Hypothalamus (tissue), 51 donors: ENCODE measurements at regions not wholly inside any gene's neighbourhood (a gene's known extent, or its start where the extent isn't known, plus 50 kb on each side); places are given as distances from the start of the nearest gene placed in this dataset.
A peak's percentile ranks its signal among the peaks of the same experiment; 100 is the strongest.

Experiments used
- DNase-seq, 51 donors: peaks; one replicate each; lab custom pipeline; 2025; lab: John Stamatoyannopoulos, UW

DNA sequence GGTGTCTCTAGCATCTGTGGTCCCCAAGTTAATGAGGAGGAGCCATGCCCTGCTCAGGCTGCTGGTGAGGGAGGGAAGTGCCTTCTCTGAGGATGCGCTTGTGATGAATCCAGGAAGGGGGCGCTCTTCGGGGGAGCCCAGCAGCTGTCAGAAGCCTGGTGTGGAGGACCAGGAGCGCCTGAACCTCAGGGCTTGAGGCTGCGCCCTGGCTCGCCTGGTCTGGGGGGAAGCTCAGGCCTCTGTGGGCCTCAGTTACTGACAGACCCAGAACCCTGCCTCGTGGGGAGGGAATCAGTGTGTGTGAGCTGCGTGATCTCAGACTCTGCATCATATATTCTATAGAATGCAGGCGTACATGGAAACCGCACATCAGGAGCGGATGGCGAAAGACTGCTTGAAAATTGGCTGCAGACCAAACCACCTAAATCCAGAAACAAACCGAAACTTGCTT, 126.1 kb downstream of the SEC14L1 start:
- DNase-seq: no peak

DNA sequence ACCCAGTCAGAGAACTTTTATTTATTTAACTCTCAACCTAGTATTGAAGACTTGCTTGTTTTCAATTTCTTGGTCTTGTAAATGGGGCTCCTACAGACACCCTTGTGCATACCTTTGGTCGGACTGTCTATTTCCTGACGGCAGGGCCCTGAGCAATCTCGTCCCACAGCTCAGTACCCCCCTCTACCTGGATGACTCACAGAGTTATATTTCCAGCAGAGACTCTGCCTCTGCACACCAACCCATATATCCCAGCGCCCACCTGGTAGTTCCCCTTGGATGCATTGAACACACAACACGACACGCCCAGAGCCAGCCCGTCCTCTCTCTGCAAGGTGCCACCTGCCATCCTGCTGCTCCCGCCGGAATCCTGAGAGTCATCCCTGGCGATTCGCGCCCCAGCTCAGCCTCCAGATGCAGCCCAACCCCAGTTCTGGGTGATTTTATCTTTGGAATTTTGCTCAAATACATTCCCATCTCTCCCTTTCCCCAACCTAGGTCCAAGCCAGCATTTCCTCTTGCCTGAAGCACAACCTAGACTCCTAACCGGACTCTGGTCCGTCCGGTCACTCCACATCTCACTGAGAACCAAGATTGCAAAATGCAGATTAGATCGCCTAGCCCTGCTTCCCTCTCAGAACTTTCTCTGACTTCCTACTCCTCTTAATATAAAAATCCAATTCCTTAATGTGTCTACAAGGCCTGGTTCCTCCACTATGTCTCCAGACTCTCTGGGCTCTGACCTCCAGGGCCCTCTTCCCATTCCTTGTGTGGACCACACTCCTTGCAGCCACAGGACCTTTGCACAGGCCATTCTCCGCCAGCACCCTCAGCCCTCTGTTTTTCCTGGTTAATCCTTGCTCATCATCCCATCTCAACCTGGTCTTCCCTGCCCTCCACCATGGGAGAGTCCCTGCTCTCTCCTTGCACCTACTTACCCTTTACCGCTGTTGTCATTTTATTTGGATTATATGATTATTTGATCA, 129.2 kb downstream of the SEC14L1 start:
- DNase-seq: no peak

DNA sequence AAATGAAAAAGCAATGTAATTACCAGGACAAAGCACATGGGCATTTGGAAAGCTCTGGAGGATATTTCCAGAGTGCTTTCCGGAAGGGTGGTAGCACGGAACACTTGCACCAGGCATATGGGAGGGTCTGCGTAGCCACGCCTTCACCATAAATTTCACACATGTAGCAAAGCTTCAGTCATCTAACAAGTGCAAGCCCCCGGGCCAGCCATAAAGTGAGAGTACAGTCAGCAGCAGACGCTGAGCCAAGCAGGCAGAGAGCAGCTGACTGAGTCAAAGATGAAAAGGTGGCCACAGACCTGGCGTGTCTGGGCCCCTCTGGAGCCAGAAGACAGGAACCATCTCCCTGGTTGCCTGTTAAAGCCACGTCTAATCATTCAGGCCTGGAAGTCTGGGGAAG, 130.6 kb downstream of the SEC14L1 start:
- DNase-seq: no peak

DNA sequence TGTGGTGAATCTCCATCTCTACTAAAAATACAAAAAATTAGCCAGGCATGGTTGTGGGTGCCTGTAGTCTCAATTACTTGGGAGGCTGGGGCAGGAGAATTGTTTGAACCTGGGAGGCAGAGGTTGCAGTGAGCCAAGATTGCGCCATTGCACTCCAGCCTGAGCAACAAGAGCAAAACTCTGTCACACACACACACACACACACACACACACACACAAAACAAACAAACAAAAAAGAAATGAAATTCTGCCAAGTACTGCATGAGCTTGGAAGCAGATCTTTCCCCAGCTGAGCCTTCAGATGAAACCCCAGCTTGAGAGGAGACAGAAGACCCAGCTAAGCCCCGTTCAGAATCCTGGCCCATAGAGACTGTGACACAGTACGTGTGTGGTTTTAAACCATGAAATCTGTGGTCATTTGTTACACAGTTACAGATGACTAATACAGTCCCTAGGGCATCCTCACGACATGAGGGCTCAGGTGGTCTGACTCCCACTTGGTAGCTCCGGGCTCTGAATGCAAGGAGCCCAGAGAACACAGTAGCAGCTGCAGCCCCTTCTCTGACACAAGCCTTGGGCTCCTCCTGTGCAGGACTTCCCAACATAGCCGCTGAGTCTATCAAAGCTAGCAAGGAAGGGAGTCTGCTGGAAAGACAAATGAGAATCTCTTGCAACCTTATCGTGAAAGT, 132.8 kb downstream of the SEC14L1 start:
- no peak for DNase-seq

DNA sequence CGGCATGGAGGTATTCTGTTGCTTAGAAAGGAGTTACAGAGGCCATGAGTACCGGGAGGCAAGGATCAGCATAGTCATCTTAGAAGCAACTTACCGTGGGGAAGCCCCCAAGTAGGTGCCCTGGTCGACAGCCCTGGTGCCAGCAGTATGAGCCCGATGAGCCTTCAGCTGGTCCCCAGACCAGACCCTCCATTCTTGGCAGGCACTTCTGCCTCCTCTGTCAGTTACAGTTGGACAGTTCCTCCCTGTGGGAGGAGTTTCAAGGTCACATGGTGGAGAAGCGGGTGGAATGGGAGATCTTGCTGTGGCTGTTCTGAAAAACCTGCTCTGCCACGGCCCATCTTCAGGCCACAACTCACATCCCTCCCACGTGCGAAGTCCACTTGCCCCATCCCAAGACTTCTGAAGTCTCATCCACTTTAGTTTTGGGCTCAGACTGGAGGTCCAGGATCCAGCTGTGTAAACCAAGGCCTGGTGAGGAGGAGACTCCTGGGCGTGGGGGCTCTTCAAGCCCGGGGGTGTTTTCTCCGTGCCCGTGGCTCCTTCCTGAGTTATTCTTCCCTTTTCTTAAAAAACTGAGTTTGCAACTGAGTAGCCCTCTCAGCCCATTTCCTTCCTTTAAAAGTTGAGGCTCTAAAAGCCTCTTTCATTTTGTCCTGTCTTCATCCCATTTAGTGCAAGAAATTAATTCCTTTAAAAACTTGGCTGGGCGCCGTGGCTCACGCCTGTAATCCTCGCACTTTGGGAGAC, 133.5 kb downstream of the SEC14L1 start:
- DNase-seq: no peak

DNA sequence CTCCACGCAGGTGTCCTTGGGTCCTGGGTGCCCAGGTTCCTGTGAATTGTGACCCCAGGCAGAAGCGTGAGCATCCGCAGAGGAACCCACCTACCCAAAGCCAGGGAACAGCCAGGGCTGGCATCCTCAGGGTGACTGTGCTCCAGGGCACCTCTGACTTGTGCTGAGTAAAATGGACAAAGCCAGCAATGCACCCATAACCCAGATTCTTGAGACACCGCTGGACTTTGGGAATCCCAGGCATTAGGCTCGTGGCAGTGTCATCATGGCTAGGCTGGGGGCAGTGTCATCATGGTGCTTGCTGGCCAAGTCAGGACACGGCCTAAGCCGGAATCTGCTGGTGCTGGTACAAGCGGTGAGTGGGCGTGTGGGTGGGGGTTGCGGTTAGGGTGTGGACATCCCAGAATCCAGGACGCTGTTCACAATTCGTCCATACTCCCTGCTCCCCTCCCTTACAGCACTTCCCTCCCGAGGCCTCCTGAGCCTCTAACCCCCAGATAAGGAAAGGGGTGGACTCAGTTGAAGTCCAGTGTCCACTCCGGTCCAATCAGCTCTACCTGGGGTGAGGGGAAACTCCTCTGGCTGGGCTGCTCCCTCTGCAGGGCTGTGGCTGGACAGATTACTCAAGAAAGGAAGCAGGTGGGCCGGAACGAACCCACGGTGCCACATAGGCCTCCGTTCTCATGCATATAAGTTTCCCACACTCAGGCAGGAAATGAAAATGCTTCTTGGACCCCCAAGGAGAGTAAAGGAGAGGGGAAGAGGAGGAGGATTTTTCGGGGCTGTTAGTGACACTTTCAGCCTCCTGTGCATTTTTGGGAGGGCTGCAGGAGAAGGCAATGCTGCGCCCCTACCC, 138.9 kb downstream of the SEC14L1 start:
- DNase-seq: no peak

DNA sequence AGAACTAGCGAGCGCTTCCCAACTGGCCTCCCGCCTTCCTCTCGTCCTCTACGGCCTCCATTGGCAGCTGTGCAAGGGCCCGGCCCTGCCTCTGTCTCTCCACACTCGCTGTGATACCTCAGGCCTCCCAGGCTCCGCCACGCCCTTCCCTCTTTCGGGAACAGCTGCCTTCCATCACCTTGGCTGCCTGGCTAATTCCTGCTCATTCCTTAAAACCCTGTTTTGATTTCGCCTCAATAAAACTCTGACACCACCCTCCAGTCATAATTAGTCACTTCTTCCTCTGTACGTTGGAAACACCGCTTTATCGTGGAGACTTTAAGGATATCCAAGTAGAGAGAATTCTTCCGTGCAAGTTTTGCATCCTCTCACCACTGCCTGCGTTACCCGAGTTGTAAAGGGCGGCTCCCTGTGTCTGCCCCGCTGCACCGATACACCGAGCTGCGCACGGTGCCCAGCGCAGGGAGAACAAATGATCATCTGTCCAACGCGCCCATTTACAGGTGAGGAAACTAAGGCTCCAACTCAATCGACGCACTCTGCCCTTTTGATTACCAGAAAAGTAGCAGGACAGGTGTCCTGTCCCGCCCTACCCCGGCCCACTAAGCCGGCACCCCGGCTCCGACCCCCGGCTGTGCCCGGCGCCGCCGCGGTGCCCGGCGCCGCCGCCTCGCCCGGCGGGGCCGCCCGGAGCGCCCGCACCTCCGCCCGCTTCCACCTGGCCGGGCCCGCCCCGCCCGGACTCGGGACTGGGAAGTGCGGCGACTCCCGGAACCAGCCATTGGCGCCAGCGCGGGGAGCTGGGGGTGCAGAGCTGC, 139.7 kb downstream of the SEC14L1 start:
- DNase-seq: no peak

DNA sequence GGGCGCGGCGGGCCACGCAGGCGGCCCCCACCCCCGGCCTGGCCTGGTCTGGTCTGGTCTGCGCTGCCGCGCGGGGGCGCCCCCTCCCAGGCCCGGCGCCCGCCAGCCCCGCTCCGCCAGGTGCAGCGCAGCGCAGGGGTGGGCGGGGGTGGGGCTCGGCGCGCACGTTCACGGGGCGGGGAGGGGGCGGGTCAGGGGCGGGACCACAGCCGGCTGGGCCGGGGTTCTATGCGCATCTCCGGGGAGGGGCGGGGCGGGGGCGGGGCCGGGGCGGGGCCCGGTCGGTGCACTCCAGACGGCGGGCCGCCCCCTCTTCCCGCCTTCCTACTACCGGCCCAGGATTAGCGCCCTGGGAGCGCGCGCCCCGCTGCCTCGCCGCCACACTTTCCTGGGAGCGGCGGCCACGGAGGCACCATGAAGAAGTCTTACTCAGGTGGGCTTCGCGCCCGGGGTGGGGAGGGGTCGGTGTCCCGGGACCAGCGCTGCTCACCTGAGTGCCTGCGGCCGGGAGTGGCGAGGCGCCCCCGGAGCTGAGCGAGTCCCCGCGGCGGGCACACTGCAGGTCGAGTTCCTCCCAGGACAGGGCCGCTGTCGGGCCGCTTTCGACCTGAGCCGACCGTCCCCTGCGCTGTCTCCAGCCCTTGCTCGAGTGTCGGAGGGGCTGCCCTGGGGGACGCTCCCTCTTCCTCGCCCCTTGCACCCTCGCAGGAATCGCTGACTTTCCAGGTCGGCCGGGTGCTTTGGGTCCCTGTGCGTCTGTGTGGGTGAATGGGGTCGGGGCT, 140.5 kb downstream of the SEC14L1 start:
- peak in 12 of 51 donors; percentile 9 to 69 (median 30) for DNase-seq

DNA sequence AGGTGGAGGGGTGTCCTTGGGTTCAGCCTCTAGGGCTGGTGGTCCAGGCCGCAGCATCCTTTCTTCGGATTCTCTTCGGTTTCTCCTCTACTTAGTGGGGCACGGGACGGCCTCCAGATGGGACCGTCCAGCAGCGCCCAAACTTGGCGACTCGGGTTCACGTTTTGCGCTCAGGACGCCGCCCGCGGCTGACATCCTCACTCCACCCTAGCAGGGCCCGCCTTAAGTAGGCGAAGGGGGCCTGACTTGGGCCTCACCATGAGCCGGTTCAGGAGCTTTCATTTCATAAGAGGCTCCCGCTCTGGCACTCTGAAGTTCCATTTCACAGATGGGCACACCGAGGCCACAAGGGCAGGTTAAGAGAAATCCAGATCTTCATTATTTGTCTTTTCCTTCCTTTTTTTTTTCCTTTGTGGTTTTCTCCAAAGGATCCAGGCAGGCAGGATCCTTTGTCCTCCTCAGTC, 141.2 kb downstream of the SEC14L1 start:
- DNase-seq: no peak

DNA sequence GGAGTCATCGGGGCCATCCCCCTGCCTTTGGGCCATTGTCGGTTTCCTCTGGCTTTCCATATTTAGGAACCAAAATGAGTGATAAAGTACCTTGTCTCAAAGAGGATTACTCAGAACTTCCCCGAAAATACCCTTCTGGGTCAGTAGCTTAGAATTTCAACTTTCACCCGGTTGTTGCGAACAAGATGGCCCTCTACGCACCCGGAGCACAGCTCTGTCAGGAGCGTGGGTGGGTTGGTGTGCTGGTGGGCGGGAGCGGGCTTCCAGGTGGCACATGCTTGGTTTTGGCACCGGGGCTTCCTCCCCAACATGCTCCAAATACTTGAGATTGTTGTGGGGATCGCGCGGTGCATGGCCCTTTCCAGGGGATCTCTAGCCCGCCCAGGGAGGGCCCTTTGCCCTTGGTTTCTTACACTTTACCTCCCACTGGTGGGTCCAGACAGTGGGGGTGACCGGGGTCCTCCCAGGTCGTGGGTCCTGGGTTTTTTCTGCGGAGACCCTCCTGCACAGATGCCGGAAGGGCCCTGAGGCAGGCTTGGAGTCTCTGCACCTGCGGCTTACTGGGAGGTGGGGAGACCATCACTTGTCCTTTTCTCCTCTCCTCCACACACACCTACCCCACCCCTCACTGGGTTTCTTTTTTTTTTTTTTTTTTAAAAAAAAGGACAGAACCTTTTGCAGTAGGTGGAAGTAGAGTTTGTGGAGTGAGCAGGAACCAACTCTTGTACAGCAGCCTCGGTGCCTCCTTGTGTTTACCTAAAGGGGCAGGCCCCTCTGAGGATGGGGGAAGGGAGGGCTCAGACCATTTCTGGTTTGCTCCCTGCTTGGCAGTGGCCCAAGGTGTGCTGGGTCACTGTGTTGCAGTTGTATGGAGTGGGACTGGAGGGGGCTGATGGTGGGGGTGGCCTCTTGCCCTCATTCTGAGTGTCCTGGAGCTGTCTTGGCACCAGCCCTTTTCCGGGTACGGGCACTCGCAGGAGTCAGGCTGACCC, 142.1 kb downstream of the SEC14L1 start:
- no peak for DNase-seq

DNA sequence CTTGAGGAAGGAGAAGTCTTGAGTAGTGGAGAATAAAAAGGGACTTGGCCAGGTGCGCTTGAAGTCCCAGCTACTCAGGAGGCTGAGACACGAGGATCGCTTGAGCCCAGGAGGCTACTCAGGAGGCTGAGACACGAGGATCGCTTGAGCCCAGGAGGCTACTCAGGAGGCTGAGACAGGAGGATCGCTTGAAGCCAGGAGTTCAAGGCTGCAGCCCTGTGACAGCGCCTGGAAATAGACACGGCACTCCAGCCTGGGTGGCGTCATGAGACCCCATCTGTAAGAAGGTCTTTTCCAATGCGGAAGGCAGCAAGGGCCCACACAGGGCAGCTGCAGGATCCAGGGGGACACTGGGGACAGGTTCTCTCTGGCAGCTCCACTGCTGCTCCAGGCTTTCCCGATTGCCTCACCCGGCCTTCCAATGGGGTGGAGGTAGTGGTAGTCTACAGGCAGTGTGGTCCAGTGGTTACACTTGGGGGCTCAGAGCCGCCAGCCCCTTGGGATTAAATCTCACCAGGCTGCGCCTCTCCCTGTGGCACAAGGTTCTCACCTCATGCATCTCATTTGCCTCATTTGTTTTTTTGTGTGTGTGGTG, 143.4 kb downstream of the SEC14L1 start:
- DNase-seq: no peak

DNA sequence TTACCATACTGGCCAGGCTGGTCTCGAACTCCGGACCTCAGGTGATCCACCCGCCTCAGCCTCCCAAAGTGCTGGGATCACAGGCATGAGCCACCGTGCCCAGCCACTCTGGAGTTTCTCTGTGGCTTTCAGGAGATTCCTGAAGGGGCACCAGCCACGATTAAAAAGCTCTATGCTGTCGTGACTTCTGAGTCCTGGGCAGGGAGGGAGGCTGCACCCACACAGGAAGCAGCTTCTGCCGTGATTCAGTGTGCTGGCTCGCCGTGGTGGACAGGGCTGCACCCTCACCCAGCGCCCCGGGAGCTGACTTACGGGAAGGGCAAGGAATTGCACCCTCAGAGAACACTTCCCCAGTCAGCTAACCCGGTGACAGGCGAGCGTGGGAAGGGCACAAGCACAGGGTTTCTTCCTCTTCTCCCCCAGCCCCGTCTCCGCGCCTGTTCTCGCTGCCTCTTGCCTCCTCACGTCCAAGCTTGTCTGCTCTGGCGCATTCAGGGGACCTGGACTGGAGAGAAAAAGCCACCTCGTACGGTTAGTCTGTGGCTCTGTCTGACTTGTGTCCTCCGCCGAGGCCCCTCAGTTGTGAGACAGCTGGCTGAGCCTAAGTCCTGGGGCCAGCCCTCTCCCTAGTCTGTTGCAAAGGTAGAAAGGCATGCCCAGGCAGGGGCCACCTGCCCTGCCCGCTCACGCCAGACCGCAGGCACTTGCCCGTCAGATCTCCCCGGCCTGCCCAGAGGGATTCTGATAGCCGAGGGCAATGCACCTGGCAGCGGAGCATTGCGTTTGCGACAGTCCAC, 145.0 kb downstream of the SEC14L1 start:
- peak in 7 of 51 donors; percentile 5 to 37 (median 12) for DNase-seq

DNA sequence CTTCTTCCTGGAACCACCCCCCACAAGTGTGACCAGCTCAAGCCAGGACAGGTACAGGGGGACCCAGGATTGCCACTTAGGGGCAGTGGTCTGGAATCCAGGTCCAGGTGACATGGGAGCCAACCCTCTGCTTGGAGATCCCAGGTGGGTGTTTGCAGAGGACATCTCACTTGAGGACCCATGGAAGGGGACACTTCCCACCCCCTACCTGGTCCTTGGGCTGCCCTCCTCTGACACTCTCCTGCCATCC, 145.5 kb downstream of the SEC14L1 start:
- DNase-seq: no peak

DNA sequence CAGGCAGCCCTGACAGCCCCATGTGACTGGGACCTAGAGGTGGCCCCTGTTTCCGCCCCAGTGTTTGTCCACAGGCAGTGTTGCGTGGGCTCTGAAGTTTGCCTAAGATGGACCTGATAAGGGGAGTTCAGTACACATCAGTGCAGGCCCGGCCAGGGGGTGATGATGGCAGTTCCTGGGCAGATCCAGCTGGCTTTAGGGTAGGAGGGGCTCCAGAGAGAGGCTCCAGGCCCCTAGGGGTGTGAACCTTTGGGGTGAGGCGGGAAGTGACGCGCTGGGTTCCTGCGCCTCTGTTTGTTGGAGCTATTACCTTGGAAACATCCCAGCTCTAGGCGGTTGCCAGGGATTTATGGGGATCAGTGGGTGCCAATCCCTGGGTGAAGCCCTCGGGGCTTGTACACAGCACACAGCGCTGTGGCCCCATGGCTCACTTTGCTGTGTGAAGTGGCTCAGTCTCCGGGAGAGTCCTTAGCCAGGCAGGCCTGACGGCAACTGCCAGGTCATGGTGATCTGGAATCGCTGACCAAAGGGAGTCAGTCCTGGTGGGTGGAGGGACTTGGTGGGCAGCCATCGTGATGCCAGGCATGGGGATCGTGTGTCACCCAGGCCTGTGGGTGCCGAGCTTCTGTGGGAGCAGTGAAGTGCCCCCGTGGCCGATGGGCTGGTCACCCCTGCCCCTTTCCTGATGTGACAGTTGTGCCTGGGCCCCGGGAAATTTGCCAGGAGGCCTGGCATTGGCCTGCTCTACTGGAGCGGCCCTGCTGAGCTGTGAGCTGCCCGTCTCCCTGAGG, 146.1 kb downstream of the SEC14L1 start:
- peak in 10 of 51 donors; percentile 6 to 56 (median 16) for DNase-seq

DNA sequence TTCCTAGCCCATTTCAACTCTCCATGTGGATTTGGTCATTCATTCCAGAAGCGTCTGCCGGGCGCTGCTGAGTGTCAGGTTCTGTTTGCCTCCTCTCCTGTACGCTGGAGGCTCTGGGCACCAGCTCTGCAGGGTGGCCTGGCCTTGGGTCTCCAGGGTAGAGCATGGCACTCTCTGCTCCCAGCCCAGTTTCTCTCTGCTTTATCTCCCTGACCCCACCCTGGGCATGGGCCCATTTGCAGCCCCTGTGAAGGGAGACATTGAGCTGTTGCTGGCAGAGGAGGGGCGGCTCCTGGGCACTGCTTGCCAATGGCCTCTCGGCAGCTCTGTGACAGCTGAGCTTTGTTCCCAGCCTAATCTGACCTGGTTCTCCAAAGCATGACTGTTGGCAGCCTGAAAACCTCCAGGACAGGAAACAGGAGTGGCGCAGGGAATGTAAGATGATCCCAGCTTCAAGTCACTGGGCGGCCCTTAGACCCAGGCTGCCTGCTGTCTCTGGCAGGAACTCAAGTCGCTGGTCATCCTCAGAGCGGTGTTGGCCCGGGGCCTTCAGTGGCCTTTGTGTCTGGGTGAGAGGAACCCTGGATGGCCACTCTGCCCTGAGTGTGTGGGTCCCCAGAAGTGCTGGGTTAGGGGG, 146.8 kb downstream of the SEC14L1 start:
- DNase-seq: peak in 7 of 51 donors; percentile 9 to 29 (median 14)
